ENCODE measurements at regions not wholly inside any gene's neighbourhood (a gene's known extent, or its start where the extent isn't known, plus 50 kb on each side); places are given as distances from the start of the nearest gene placed in this dataset.

DNA sequence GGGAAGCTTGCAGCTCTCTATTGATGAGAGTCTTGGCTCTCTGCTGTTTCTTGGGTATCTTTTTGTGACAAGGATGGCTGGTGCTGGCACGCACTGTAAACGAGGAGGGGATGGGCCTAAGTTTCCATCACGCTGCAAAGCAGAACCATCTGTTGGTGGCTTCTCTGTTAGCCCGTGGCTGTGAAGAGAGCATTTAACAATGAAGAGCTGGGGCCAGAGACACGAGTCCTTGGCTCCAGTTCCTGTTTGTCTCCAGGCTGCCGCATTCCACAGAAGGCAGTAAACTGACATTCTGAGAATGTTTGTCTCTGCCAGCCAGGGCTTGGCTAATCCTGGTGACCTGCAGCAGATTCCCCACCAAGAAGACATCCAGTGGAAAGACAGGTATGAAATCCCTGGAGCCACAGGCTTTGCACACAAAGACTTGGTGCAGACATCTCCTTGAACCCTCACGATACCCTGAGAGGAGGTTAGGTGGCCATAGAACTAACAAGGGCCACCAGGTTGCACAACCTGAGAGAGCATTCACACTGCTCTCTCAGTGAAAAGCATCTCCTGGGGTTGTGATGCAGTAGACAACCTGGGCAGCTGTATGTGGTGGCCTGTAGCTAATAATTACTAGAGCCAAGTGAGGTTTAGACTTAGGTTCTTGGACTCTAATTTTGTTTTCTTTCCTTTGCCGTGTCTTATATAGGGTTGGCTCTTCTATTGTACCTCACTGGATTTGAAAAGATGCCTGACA, 130.9 kb downstream of the ASB7 start:
- no peak for TF ChIP-seq CTCF (IDR thresholded peaks at IDR 0.05)
- no peak for TF ChIP-seq POLR2A (IDR thresholded peaks at IDR 0.05)

Data from thyroid gland (tissue), 4 donors.